ENCODE measurements at regions not wholly inside any gene's neighbourhood (a gene's known extent, or its start where the extent isn't known, plus 50 kb on each side); places are given as distances from the start of the nearest gene placed in this dataset.

GRCh38 chr9:75797085-75797580 is 93.3 kb upstream of the PCSK5 start:
- TF ChIP-seq GATA2 (IDR thresholded peaks at IDR 0.05; ENCODE audit: low read depth, low read length) (no peak), GATA3 (IDR thresholded peaks at IDR 0.05; ENCODE audit: low read depth, low read length) (no peak)

All from SH-SY5Y (cell line).